Trophoblast cell (in vitro differentiated cells and primary cell): ENCODE measurements at regions not wholly inside any gene's neighbourhood (a gene's known extent, or its start where the extent isn't known, plus 50 kb on each side); places are given as distances from the start of the nearest gene placed in this dataset.

ENCODE experiments used
- DNase-seq, 2 donors: peaks; one replicate each; pipeline ENCODE4 v3.0.0-alpha.2; 2016
- H2AFZ ChIP-seq: 2 replicates; pipeline ENCODE4 v1.6.1; 2013; ENCODE audit warnings: low read length, moderate library complexity, mild to moderate bottlenecking; ENCODE audit not compliant: insufficient read depth, poor library complexity
- H2AK5ac ChIP-seq: 2 replicates; pipeline ENCODE4 v1.6.1; 2013; ENCODE audit warnings: mild to moderate bottlenecking, low read length
- H2BK120ac ChIP-seq: 2 replicates; pipeline ENCODE4 v1.6.1; 2013; ENCODE audit warnings: low read length, mild to moderate bottlenecking, moderate library complexity; ENCODE audit not compliant: insufficient read depth, poor library complexity
- H2BK12ac ChIP-seq: 2 replicates; pipeline ENCODE4 v1.6.1; 2013; ENCODE audit warnings: mild to moderate bottlenecking, low read length, moderate library complexity
- H2BK5ac ChIP-seq: 2 replicates; pipeline ENCODE4 v1.6.1; 2013; ENCODE audit warnings: low read length, low read depth, moderate library complexity, mild to moderate bottlenecking; ENCODE audit not compliant: poor library complexity
- H3K14ac ChIP-seq: 2 replicates; pipeline ENCODE4 v1.6.1; 2013; ENCODE audit warnings: mild to moderate bottlenecking, low read length
- H3K18ac ChIP-seq: 2 replicates; pipeline ENCODE4 v1.6.1; 2013; ENCODE audit warnings: mild to moderate bottlenecking, low read length
- H3K23ac ChIP-seq: 2 replicates; pipeline ENCODE4 v1.6.1; 2013; ENCODE audit warnings: low read length
- H3K27ac ChIP-seq: 2 replicates; pipeline ENCODE4 v1.5.1; 2013; ENCODE audit warnings: low read depth, mild to moderate bottlenecking, inconsistent platforms, low read length, moderate library complexity
- H3K27me3 ChIP-seq: 2 replicates; pipeline ENCODE4 v1.6.1; 2013; ENCODE audit warnings: inconsistent platforms, mild to moderate bottlenecking, low read length, moderate library complexity; ENCODE audit not compliant: insufficient read depth
- H3K36me3 ChIP-seq, 2 experiments: 1 replicate in 1 of 2; 2 replicates in 1 of 2; pipeline ENCODE4 v1.6.1; 2013; ENCODE audit warnings: low read length in 2 of 2, mild to moderate bottlenecking in 2 of 2, moderate library complexity in 1 of 2; ENCODE audit not compliant: insufficient read depth in 2 of 2, control insufficient read depth in 1 of 2
- H3K4ac ChIP-seq: 2 replicates; pipeline ENCODE4 v1.6.1; 2013; ENCODE audit warnings: low read depth, mild to moderate bottlenecking, low read length, moderate library complexity
- H3K4me1 ChIP-seq, 2 experiments: 1 replicate in 1 of 2; 2 replicates in 1 of 2; pipeline ENCODE4 v1.6.1; 2013; ENCODE audit warnings: low read length in 2 of 2, mild to moderate bottlenecking in 2 of 2, moderate library complexity in 1 of 2; ENCODE audit not compliant: insufficient read depth in 2 of 2, control insufficient read depth in 1 of 2
- H3K4me2 ChIP-seq: 2 replicates; pipeline ENCODE4 v1.6.1; 2013; ENCODE audit warnings: inconsistent platforms, mild to moderate bottlenecking, low read length, moderate library complexity
- H3K4me3 ChIP-seq: 2 replicates; pipeline ENCODE4 v1.5.1; 2013; ENCODE audit warnings: mild to moderate bottlenecking, low read depth, low read length, inconsistent platforms
- H3K79me1 ChIP-seq: one replicate; pipeline ENCODE4 v1.6.1; 2013; ENCODE audit warnings: low read length
- H3K79me2 ChIP-seq: 2 replicates; pipeline ENCODE4 v1.6.1; 2013; ENCODE audit warnings: low read length, mild to moderate bottlenecking; ENCODE audit not compliant: control insufficient read depth, insufficient read depth, poor library complexity
- H3K9ac ChIP-seq: 2 replicates; pipeline ENCODE4 v1.6.1; 2013; ENCODE audit warnings: mild to moderate bottlenecking, low read length
- H3K9me3 ChIP-seq: 2 replicates; pipeline ENCODE4 v1.6.1; 2013; ENCODE audit warnings: low read depth, mild to moderate bottlenecking, control low read depth, inconsistent platforms, low read length; ENCODE audit not compliant: insufficient read depth
- H4K12ac ChIP-seq: 2 replicates; pipeline ENCODE4 v1.6.1; 2013; ENCODE audit warnings: low read depth, mild to moderate bottlenecking, low read length, moderate library complexity
- H4K8ac ChIP-seq: 2 replicates; pipeline ENCODE4 v1.6.1; 2013; ENCODE audit warnings: low read depth, mild to moderate bottlenecking, low read length, moderate library complexity
- H4K91ac ChIP-seq: one replicate; pipeline ENCODE4 v1.6.1; 2013; ENCODE audit warnings: low read depth, mild to moderate bottlenecking, low read length, moderate library complexity
- WGBS: extraction: QIAGEN DNeasy Blood & Tissue Kit; methylation state at CpG from one replicate; pipeline ENCODE4 v1.1.7; 2013; ENCODE audit warnings: missing lambda C conversion rate; ENCODE audit not compliant: insufficient read length, insufficient coverage; ENCODE audit errors: extremely low coverage; 5-methylcytosine and 5-hydroxymethylcytosine counted together

DNA sequence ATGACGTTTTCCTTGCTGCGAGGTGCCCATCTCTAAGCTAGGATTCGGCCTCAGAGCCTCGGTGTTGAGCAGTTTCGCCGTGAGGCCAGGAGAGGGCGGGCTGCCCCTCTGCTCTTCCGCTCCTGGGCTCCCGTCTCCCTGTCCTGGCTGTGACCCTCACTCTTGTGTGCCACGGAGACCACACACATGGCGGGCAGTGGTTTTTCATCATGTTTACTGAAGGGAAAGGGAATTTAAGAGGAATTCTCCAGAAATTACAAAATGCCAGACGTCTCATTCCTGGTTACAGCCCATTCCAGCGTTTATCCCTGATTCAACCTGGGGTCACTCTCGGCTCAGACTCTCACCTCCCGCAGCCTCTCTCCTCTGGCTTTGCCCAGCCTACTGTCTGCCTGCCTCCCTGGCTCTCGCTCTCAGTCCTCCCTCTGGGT, 96.8 kb upstream of the ELAC2 start:
- no peaks in the 10 kb centered on the region for H3K79me2 ChIP-seq
- WGBS, result no CpG with 5 or more reads among the region's 16 CpGs
- H2AFZ ChIP-seq, result no peak overlapping the region
- no peaks in the 10 kb centered on the region for H3K36me3 ChIP-seq
- no peak overlapping the region for H3K4ac ChIP-seq
- no peak overlapping the region for H3K9ac ChIP-seq
- H4K8ac ChIP-seq, result no peak overlapping the region
- peak overlapping the region; percentile 81 for H2BK12ac ChIP-seq
- peak; percentile 90 to 92 for DNase-seq
- H3K4me1 ChIP-seq, result peaks cover 0 to 7% of the 10 kb centered on the region in 2 experiments
- no peak overlapping the region for H4K91ac ChIP-seq
- H2BK5ac ChIP-seq, result no peak overlapping the region
- H3K27ac ChIP-seq, result no peak overlapping the region
- no peak overlapping the region for H2AK5ac ChIP-seq
- H3K18ac ChIP-seq, result no peak overlapping the region
- no peaks in the 10 kb centered on the region for H3K9me3 ChIP-seq
- no peak overlapping the region for H4K12ac ChIP-seq
- peak overlapping the region; percentile 37 for H3K14ac ChIP-seq
- H3K4me2 ChIP-seq, result no peak overlapping the region
- H2BK120ac ChIP-seq, result no peak overlapping the region
- no peaks in the 10 kb centered on the region for H3K27me3 ChIP-seq
- no peak overlapping the region for H3K23ac ChIP-seq
- H3K4me3 ChIP-seq, result no peak overlapping the region
- no peaks in the 10 kb centered on the region for H3K79me1 ChIP-seq

DNA sequence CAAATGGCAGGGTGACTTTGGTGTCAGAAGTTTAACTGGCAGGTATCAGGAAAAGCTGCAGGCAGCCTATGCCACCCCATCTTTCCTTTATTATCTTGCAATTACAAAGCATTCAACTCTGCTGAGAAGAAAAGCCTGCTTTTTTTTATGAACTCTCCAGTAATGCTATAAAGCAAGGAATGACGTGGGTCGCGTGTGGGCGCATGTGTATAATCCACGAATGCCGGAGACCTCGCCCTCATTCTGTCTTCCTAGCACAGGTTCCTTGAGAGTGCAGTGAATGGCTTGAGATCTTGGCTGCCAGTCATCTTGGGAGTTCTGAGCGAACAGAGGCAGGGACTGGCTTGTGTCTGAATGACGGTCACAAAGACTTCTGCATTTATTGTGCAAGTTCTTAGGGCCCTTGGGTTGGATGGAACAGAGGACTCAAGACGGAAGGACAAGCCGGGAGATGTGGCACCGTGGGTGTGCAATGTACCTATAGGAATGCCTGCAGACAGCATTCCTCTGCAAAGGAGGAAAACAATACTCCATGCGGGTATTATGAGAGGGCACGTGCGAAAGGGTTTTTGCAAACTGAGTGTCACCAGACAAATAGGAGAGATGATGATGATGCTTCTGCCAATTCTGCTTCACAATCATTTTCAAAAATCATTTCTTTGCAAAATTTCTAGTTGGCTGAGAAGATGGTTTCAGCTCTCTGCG, 96.1 kb upstream of the ELAC2 start:
- Histone ChIP-seq H4K8ac (no peak overlapping the region), H3K4me3 (no peak overlapping the region), H3K4ac (no peak overlapping the region), H2BK12ac (no peak overlapping the region), H3K14ac (no peak overlapping the region), H3K23ac (no peak overlapping the region), H3K27ac (no peak overlapping the region), H2BK5ac (no peak overlapping the region), H2AK5ac (no peak overlapping the region), H3K27me3 (no peaks in the 10 kb centered on the region), H3K9me3 (no peaks in the 10 kb centered on the region), H3K79me1 (no peaks in the 10 kb centered on the region), H3K4me1 (peaks cover 0 to 7% of the 10 kb centered on the region in 2 experiments), H3K4me2 (no peak overlapping the region), H3K79me2 (no peaks in the 10 kb centered on the region), H3K36me3 (no peaks in the 10 kb centered on the region), H2BK120ac (no peak overlapping the region), H3K9ac (no peak overlapping the region), H4K91ac (no peak overlapping the region), H2AFZ (no peak overlapping the region), H3K18ac (no peak overlapping the region), H4K12ac (no peak overlapping the region)
- DNase-seq, result peak; percentile 97
- no CpG with 5 or more reads among the region's 16 CpGs for WGBS

DNA sequence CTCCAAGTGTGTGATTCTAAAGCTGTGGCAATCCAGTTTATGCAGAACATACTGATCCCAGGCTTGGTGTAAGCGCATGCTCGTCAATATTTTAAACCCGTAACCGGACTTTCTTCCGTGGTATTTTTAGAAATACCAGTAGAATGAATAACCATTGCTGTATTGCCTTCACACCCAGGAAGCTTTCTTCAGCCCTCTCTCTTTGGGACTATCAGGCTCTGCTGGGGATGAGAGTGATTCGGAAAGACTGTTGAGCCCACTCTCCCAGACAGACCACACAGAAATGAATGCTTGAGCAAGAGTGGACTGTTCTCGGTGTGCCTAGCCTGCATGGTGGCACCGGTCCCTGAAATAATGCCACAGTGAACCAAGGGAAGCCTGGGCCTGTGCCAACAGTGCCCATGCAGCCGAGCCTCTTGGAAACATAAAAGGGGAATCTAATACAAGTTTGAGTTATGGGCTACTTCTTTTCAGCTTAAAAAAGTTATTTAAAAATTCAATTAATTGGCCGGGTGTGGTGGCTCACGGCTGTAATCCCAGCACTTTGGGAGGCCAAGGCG, 89.9 kb upstream of the ELAC2 start:
- Histone ChIP-seq H3K23ac (no peak overlapping the region), H4K8ac (no peak overlapping the region), H3K18ac (no peak overlapping the region), H2BK12ac (no peak overlapping the region), H3K14ac (no peak overlapping the region), H3K4me3 (no peak overlapping the region), H3K79me1 (no peaks in the 10 kb centered on the region), H3K79me2 (no peaks in the 10 kb centered on the region), H4K91ac (no peak overlapping the region), H3K4me1 (no peaks in the 10 kb centered on the region), H3K27ac (no peak overlapping the region), H3K27me3 (no peaks in the 10 kb centered on the region), H2AK5ac (no peak overlapping the region), H2AFZ (no peak overlapping the region), H3K9ac (no peak overlapping the region), H3K4me2 (no peak overlapping the region), H2BK120ac (no peak overlapping the region), H3K4ac (no peak overlapping the region), H3K9me3 (no peaks in the 10 kb centered on the region), H2BK5ac (no peak overlapping the region), H4K12ac (no peak overlapping the region), H3K36me3 (no peaks in the 10 kb centered on the region)
- WGBS, result no CpG with 5 or more reads among the region's 12 CpGs
- DNase-seq, result peak; percentile 17 to 76

DNA sequence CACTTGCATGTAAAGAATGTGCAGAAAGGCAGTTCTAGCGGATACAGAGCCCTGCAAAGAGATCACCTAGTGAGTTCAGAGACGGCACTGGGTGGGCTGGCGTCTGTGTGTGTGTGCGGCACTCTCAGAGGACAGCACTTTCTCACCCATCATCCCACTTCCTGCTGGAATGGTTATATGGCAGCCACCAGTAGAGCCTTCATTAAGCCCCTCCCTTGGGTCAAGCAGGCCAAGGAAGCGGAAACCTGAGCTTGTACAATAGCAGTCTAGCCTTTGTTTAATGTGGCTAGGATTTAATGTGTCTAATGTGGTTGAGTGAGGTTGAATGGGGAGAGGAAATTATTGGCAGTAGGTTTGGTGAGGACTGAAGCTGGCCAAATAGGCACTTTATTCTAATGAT, 88.3 kb upstream of the ELAC2 start:
- H3K79me2 ChIP-seq, result no peaks in the 10 kb centered on the region
- H3K4ac ChIP-seq, result no peak overlapping the region
- no peak overlapping the region for H3K4me2 ChIP-seq
- WGBS, result no CpG with 5 or more reads among the region's 5 CpGs
- no peaks in the 10 kb centered on the region for H3K4me1 ChIP-seq
- no peak overlapping the region for H2AK5ac ChIP-seq
- H4K12ac ChIP-seq, result no peak overlapping the region
- no peak overlapping the region for H2BK12ac ChIP-seq
- H4K91ac ChIP-seq, result no peak overlapping the region
- H3K4me3 ChIP-seq, result no peak overlapping the region
- H3K27ac ChIP-seq, result no peak overlapping the region
- H2BK120ac ChIP-seq, result no peak overlapping the region
- no peak overlapping the region for H3K23ac ChIP-seq
- H2AFZ ChIP-seq, result no peak overlapping the region
- no peaks in the 10 kb centered on the region for H3K36me3 ChIP-seq
- DNase-seq, result no peak
- H3K9me3 ChIP-seq, result no peaks in the 10 kb centered on the region
- no peaks in the 10 kb centered on the region for H3K27me3 ChIP-seq
- H3K9ac ChIP-seq, result no peak overlapping the region
- no peak overlapping the region for H4K8ac ChIP-seq
- H3K14ac ChIP-seq, result no peak overlapping the region
- no peak overlapping the region for H2BK5ac ChIP-seq
- H3K18ac ChIP-seq, result no peak overlapping the region
- H3K79me1 ChIP-seq, result no peaks in the 10 kb centered on the region
